ENCODE measurements at regions not wholly inside any gene's neighbourhood (a gene's known extent, or its start where the extent isn't known, plus 50 kb on each side); places are given as distances from the start of the nearest gene placed in this dataset.

- TF ChIP-seq TCF7 (CRISPR knock-in tag; IDR thresholded peaks at IDR 0.05; ENCODE audit: low read depth) (no peak), FOXP1 (CRISPR knock-in tag; IDR thresholded peaks at IDR 0.05; ENCODE audit: borderline replicate concordance) (no peak), CTCF (IDR thresholded peaks at IDR 0.05) (no peak), AFF4 (CRISPR knock-in tag; IDR thresholded peaks at IDR 0.05; ENCODE audit: borderline replicate concordance) (no peak), ERG (CRISPR knock-in tag; IDR thresholded peaks at IDR 0.05) (no peak), FOXP4 (CRISPR knock-in tag; IDR thresholded peaks at IDR 0.05) (no peak), IRF2 (CRISPR knock-in tag; IDR thresholded peaks at IDR 0.05; ENCODE audit: borderline replicate concordance, low read depth) (no peak), JUN (CRISPR knock-in tag; IDR thresholded peaks at IDR 0.05) (no peak), SP1 (CRISPR knock-in tag; conservative IDR thresholded peaks at IDR 0.05) (no peak), ETV6 (CRISPR knock-in tag; IDR thresholded peaks at IDR 0.05) (no peak), ZNF138 (CRISPR knock-in tag; conservative IDR thresholded peaks at IDR 0.05) (no peak)
- TF ChIP-seq, protein P1, sequence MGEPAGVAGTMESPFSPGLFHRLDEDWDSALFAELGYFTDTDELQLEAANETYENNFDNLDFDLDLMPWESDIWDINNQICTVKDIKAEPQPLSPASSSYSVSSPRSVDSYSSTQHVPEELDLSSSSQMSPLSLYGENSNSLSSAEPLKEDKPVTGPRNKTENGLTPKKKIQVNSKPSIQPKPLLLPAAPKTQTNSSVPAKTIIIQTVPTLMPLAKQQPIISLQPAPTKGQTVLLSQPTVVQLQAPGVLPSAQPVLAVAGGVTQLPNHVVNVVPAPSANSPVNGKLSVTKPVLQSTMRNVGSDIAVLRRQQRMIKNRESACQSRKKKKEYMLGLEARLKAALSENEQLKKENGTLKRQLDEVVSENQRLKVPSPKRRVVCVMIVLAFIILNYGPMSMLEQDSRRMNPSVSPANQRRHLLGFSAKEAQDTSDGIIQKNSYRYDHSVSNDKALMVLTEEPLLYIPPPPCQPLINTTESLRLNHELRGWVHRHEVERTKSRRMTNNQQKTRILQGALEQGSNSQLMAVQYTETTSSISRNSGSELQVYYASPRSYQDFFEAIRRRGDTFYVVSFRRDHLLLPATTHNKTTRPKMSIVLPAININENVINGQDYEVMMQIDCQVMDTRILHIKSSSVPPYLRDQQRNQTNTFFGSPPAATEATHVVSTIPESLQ (CRISPR knock-in tag; IDR thresholded peaks at IDR 0.05): no peak
- TF ChIP-seq, protein P2, sequence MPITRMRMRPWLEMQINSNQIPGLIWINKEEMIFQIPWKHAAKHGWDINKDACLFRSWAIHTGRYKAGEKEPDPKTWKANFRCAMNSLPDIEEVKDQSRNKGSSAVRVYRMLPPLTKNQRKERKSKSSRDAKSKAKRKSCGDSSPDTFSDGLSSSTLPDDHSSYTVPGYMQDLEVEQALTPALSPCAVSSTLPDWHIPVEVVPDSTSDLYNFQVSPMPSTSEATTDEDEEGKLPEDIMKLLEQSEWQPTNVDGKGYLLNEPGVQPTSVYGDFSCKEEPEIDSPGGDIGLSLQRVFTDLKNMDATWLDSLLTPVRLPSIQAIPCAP (CRISPR knock-in tag; IDR thresholded peaks at IDR 0.05): no peak
- TF ChIP-seq, protein P3, sequence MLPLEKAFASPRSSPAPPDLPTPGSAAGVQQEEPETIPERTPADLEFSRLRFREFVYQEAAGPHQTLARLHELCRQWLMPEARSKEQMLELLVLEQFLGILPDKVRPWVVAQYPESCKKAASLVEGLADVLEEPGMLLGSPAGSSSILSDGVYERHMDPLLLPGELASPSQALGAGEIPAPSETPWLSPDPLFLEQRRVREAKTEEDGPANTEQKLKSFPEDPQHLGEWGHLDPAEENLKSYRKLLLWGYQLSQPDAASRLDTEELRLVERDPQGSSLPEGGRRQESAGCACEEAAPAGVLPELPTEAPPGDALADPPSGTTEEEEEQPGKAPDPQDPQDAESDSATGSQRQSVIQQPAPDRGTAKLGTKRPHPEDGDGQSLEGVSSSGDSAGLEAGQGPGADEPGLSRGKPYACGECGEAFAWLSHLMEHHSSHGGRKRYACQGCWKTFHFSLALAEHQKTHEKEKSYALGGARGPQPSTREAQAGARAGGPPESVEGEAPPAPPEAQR (CRISPR knock-in tag; IDR thresholded peaks at IDR 0.05): no peak
Measured at GRCh38 chr2:6749962-6750361, 115.7 kb downstream of the CMPK2 start.

Measured in WTC11 (cell line).